ENCODE measurements at regions not wholly inside any gene's neighbourhood (a gene's known extent, or its start where the extent isn't known, plus 50 kb on each side); places are given as distances from the start of the nearest gene placed in this dataset.

DNA sequence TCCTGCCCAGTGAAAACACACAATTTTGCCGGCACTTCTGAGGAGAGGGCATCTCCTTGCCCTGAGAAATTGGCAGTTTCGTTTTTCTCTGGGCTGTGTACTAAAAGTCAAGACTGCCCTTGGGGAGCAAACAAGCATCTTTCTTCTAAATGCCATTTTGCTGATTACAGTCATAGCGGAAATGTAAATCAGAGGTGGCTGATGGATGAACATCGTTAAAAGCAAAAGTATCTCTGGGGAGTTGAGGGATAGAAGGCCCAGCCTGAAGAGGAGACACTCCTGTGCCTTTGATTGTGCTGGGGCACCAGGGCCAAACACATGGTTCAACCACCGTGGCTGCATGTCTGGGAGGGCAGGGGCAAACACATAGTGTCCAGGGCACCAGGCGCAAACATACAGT is 49.8 kb downstream of the ABCC12 start:
- TF ChIP-seq, protein P1, sequence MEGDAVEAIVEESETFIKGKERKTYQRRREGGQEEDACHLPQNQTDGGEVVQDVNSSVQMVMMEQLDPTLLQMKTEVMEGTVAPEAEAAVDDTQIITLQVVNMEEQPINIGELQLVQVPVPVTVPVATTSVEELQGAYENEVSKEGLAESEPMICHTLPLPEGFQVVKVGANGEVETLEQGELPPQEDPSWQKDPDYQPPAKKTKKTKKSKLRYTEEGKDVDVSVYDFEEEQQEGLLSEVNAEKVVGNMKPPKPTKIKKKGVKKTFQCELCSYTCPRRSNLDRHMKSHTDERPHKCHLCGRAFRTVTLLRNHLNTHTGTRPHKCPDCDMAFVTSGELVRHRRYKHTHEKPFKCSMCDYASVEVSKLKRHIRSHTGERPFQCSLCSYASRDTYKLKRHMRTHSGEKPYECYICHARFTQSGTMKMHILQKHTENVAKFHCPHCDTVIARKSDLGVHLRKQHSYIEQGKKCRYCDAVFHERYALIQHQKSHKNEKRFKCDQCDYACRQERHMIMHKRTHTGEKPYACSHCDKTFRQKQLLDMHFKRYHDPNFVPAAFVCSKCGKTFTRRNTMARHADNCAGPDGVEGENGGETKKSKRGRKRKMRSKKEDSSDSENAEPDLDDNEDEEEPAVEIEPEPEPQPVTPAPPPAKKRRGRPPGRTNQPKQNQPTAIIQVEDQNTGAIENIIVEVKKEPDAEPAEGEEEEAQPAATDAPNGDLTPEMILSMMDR (IDR thresholded peaks at IDR 0.05) = no peak
- intact Hi-C loops (cut with DNase I) = no loop called here
- H3K4me3 ChIP-seq = no peak overlapping the region
- H3K27ac ChIP-seq = no peak overlapping the region
- H3K27me3 ChIP-seq (ENCODE audit: low read depth) = no peaks in the 10 kb centered on the region
- ATAC-seq (no peak), DNase-seq (no peak)
- no peaks in the 10 kb centered on the region for H3K36me3 ChIP-seq
- no peaks in the 10 kb centered on the region for H3K9me3 ChIP-seq
- no peaks in the 10 kb centered on the region for H3K4me1 ChIP-seq

DNA sequence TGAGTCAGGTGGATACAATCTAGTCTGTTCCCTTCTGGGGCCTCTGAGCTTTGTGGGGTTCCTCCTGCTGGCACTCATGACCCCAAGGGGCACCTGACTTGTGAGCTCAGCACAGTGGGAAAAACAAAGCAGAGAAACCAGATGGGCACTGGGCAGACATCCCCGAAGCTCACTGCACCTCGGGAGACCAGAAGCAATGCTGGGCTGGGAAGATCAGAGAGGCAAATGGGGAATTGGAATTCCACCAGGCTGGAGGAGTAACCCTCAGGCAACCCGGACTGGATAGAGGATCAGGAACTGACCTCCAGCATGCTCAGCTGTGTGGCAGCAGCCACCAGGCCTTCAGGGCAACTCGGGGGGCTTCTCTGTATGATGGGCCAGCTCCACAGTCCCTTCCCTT is 50.3 kb downstream of the ABCC12 start:
- Histone ChIP-seq H3K27ac (no peak overlapping the region), H3K4me1 (no peaks in the 10 kb centered on the region), H3K4me3 (no peak overlapping the region), H3K9me3 (no peaks in the 10 kb centered on the region), H3K27me3 (ENCODE audit: low read depth) (no peaks in the 10 kb centered on the region), H3K36me3 (no peaks in the 10 kb centered on the region)
- intact Hi-C loops (cut with DNase I) = no loop called here
- no peak for ATAC-seq
- TF ChIP-seq, protein P1 (IDR thresholded peaks at IDR 0.05) = no peak
- DNase-seq = no peak

DNA sequence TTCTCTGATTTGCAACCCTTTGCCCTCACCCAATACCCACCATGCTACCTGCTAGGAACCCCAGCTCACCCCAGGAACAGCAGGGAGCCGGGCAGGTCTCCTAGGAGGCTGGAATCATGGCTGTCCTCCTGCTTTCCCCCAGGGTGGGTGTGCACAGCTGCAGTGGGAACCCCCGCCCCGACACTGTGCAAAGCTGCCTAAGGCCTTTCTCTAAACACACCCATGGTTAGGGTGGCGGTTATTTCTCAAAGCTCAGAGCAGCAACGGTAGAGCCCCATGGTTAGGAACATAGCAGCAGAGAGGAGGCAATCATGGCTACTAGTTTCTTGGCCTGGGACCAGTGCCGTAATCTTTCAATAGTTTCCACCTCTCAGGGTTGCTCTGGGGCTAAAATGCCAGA is 52.2 kb downstream of the ABCC12 start:
- intact Hi-C loops (cut with DNase I) = no loop called here
- DNase-seq (no peak), ATAC-seq (no peak)
- H3K27me3 ChIP-seq (ENCODE audit: low read depth) = no peaks in the 10 kb centered on the region
- no peaks in the 10 kb centered on the region for H3K36me3 ChIP-seq
- H3K4me3 ChIP-seq = no peak overlapping the region
- H3K9me3 ChIP-seq = no peaks in the 10 kb centered on the region
- TF ChIP-seq, protein P1 (IDR thresholded peaks at IDR 0.05) = no peak
- H3K27ac ChIP-seq = no peak overlapping the region
- no peaks in the 10 kb centered on the region for H3K4me1 ChIP-seq

DNA sequence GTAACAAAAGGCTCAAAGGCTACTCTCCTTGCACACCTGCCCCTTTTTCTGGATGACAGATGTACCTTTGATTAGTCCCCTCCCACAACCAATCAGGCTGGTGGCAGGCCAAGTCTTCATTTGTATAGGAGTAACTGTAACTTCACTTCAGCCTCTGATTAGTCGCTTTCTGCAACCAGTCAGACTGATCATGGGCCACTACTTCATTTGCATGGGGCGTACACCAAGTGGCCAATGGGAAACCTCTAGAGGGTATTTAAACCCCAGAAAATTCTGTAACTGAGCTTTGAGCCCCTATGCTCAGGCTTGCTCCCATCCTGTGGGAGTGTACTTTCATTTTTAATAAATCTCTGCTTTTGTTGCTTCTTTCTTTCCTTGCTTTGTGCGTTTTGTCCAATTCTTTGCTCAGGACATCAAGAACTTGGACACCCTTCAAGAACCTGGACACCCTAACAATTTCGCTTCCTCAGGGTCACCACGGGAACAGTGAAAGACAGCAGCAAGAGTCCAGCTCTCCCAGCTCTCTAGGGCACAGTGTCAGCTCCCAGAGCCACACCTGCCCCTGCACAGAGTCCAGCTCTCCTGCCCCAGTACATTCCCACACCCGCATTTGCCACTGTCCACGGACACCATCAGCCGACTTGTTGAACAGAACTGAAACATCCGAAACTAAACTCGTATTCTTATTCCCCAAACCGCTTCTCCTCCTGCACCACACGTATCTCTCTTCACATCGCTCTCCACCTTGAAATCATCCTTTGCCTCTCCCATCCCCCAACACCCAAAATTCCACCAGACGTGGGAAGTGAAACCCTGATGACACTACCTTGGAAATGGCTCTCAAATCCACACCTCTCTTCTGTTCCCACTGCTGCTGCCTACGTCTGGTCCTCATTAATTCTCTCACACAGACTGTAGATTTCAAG is 53.4 kb downstream of the ABCC12 start:
- Histone ChIP-seq H3K27me3 (ENCODE audit: low read depth) (no peaks in the 10 kb centered on the region), H3K36me3 (no peaks in the 10 kb centered on the region), H3K9me3 (no peaks in the 10 kb centered on the region), H3K4me3 (no peak overlapping the region), H3K27ac (no peak overlapping the region), H3K4me1 (no peaks in the 10 kb centered on the region)
- DNase-seq (no peak), ATAC-seq (no peak)
- TF ChIP-seq, protein P1 (IDR thresholded peaks at IDR 0.05) = no peak
- intact Hi-C loops (cut with DNase I) = no loop called here

DNA sequence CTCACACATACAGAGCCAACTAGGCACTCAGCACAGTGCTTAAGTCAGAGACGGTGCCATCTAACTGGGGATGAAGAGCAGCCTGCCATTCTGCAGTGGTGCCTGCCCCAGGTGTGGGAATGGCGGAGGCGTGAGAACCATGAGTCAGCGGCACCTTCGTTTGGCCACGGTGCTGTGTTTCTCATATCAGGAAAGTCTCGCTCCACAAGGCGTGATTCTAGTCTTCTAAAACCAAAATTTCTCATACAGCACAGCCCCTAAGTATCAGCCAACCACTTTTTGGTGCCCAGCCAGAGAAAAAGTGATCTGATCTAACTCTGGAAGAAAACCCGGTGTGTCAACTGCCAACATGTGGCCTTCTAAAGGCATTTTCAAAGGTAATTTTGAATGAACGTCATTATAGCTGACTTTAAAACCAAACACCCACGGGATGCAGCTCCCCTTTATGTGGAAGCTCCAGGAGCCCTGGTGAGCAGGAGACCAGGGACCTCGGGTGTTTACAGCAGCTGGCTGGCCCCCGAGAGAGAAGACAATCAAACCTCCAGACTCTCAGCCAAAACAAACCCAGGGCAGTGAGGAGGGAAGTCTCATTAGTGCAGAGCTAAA is 54.6 kb downstream of the ABCC12 start:
- no peak for ATAC-seq
- Histone ChIP-seq H3K4me1 (no peaks in the 10 kb centered on the region), H3K36me3 (no peaks in the 10 kb centered on the region), H3K4me3 (no peak overlapping the region), H3K9me3 (no peaks in the 10 kb centered on the region), H3K27ac (no peak overlapping the region), H3K27me3 (ENCODE audit: low read depth) (no peaks in the 10 kb centered on the region)
- intact Hi-C loops (cut with DNase I) = no loop called here
- no peak for DNase-seq
- TF ChIP-seq, protein P1 (IDR thresholded peaks at IDR 0.05) = no peak
